ENCODE measurements at regions not wholly inside any gene's neighbourhood (a gene's known extent, or its start where the extent isn't known, plus 50 kb on each side); places are given as distances from the start of the nearest gene placed in this dataset.
A peak's percentile ranks its signal among the peaks of the same experiment; 100 is the strongest.

GRCh38 chr12:18819484-18819883, 81.6 kb downstream of the CAPZA3 start:
- Histone ChIP-seq H3K4me3 (replicated peaks; ENCODE audit: insufficient read depth, low read length) (no peak overlapping the region), H3K27ac (replicated peaks) (no peak overlapping the region), H3K27me3 (ENCODE audit: insufficient read depth, poor library complexity, severe bottlenecking) (no peaks in the 10 kb centered on the region)
- no peak for DNase-seq (ENCODE audit: low read depth in 1 of 2, low spot score in 1 of 2)
- no peak for TF ChIP-seq POLR2AphosphoS5 (IDR thresholded peaks at IDR 0.05; ENCODE audit: low read depth)
- no peak for TF ChIP-seq GABPA (IDR thresholded peaks at IDR 0.05; ENCODE audit: low read depth)
- TF ChIP-seq SPI1 (IDR thresholded peaks at IDR 0.05; ENCODE audit: borderline replicate concordance, low read depth): no peak
- TF ChIP-seq REST (IDR thresholded peaks at IDR 0.05; ENCODE audit: insufficient replicate concordance, low read depth): no peak
- TF ChIP-seq, protein P1, sequence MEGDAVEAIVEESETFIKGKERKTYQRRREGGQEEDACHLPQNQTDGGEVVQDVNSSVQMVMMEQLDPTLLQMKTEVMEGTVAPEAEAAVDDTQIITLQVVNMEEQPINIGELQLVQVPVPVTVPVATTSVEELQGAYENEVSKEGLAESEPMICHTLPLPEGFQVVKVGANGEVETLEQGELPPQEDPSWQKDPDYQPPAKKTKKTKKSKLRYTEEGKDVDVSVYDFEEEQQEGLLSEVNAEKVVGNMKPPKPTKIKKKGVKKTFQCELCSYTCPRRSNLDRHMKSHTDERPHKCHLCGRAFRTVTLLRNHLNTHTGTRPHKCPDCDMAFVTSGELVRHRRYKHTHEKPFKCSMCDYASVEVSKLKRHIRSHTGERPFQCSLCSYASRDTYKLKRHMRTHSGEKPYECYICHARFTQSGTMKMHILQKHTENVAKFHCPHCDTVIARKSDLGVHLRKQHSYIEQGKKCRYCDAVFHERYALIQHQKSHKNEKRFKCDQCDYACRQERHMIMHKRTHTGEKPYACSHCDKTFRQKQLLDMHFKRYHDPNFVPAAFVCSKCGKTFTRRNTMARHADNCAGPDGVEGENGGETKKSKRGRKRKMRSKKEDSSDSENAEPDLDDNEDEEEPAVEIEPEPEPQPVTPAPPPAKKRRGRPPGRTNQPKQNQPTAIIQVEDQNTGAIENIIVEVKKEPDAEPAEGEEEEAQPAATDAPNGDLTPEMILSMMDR (IDR thresholded peaks at IDR 0.05; ENCODE audit: insufficient read depth, low read length): no peak

GRCh38 chr12:18823461-18823860, 85.5 kb downstream of the CAPZA3 start:
- Histone ChIP-seq H3K27ac (replicated peaks) (no peak overlapping the region), H3K27me3 (ENCODE audit: insufficient read depth, poor library complexity, severe bottlenecking) (no peaks in the 10 kb centered on the region), H3K4me3 (replicated peaks; ENCODE audit: insufficient read depth, low read length) (no peak overlapping the region)
- no peak for DNase-seq (ENCODE audit: low read depth in 1 of 2, low spot score in 1 of 2)
- no peak for TF ChIP-seq REST (IDR thresholded peaks at IDR 0.05; ENCODE audit: insufficient replicate concordance, low read depth)
- TF ChIP-seq, protein P1 (IDR thresholded peaks at IDR 0.05; ENCODE audit: insufficient read depth, low read length): no peak
- TF ChIP-seq SPI1 (IDR thresholded peaks at IDR 0.05; ENCODE audit: borderline replicate concordance, low read depth): no peak
- TF ChIP-seq GABPA (IDR thresholded peaks at IDR 0.05; ENCODE audit: low read depth): no peak
- TF ChIP-seq POLR2AphosphoS5 (IDR thresholded peaks at IDR 0.05; ENCODE audit: low read depth): no peak

GRCh38 chr12:18824287-18824686, 86.4 kb downstream of the CAPZA3 start:
- TF ChIP-seq, protein P1 (IDR thresholded peaks at IDR 0.05; ENCODE audit: insufficient read depth, low read length): no peak
- no peak for TF ChIP-seq SPI1 (IDR thresholded peaks at IDR 0.05; ENCODE audit: borderline replicate concordance, low read depth)
- no peak for TF ChIP-seq GABPA (IDR thresholded peaks at IDR 0.05; ENCODE audit: low read depth)
- TF ChIP-seq POLR2AphosphoS5 (IDR thresholded peaks at IDR 0.05; ENCODE audit: low read depth): no peak
- TF ChIP-seq REST (IDR thresholded peaks at IDR 0.05; ENCODE audit: insufficient replicate concordance, low read depth): no peak
- no peak overlapping the region for H3K4me3 ChIP-seq (replicated peaks; ENCODE audit: insufficient read depth, low read length)
- DNase-seq (ENCODE audit: low read depth in 1 of 2, low spot score in 1 of 2): peak in 1 of 2 experiments; percentile 40
- H3K27ac ChIP-seq (replicated peaks): no peak overlapping the region; the same call in 1 of the 2 replicates
- H3K27me3 ChIP-seq (ENCODE audit: insufficient read depth, poor library complexity, severe bottlenecking): no peaks in the 10 kb centered on the region

Data from HL-60 (cell line).